Endothelial cell (in vitro differentiated cells): ENCODE measurements at regions not wholly inside any gene's neighbourhood (a gene's known extent, or its start where the extent isn't known, plus 50 kb on each side); places are given as distances from the start of the nearest gene placed in this dataset.

Experiments used
- DNase-seq: peaks from one replicate; pipeline ENCODE4 v3.0.0; 2021; ENCODE audit warnings: low spot score
- H3K27ac Mint-ChIP-seq: one replicate; pipeline ENCODE4 v1.8.0; 2021; ENCODE audit warnings: mixed read lengths, inconsistent platforms; ENCODE audit not compliant: unreplicated experiment
- H3K27me3 Mint-ChIP-seq: one replicate; pipeline ENCODE4 v1.8.0; 2021; ENCODE audit warnings: mild to moderate bottlenecking, moderate library complexity, mixed read lengths, inconsistent platforms; ENCODE audit not compliant: unreplicated experiment
- H3K36me3 Mint-ChIP-seq: one replicate; pipeline ENCODE4 v1.8.0; 2021; ENCODE audit warnings: mild to moderate bottlenecking, low read depth, mixed read lengths, inconsistent platforms; ENCODE audit not compliant: unreplicated experiment
- H3K4me1 Mint-ChIP-seq: one replicate; pipeline ENCODE4 v1.8.0; 2021; ENCODE audit warnings: mild to moderate bottlenecking, mixed read lengths, inconsistent platforms; ENCODE audit not compliant: unreplicated experiment
- H3K4me3 Mint-ChIP-seq: one replicate; pipeline ENCODE4 v1.8.0; 2021; ENCODE audit warnings: mild to moderate bottlenecking, mixed read lengths, inconsistent platforms; ENCODE audit not compliant: unreplicated experiment
- H3K9me3 Mint-ChIP-seq: one replicate; pipeline ENCODE4 v1.8.0; 2021; ENCODE audit warnings: mixed read lengths, inconsistent platforms; ENCODE audit not compliant: unreplicated experiment
- TF ChIP-seq, protein P1 (sequence below): fragments of 200-600 bp; sonication (generic); IDR thresholded peaks from one replicate; pipeline ENCODE4 v1.5.0; 2021; ENCODE audit warnings: antibody characterized with exemption; ENCODE audit not compliant: unreplicated experiment

DNA sequence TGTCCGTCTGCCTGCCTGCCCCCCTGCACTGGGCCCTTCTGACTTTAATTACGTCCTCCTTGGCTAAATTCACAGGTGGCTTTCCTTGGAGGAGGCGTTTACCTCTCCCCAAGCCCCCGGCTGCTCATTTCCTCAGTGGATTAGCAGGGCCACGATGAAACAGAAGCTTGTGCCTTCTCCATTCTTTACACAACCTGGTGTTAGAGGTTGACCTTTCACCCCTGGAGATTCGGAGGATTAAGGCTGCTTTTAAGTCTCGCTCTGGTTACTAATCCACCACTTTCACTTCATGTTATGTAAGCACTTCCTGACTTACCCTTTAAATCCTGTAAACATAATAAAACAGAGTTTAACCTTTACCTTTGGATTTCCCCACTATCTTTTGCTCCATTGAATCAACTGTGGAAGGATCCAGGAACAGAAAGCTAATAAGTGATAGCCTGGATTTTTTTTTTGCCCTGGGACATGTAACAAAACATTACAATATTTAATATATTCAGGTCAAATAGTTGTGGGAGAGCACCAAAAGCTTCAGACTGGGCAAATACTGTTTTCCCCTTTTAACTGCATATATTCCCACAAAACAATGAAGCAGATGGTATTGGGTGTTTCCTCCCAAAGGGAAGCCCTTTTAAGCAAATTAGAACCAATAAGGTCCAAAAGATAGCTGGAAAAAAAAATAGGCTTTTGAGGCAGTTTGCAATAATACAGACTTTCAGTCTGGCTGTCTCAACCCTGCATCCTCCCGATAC, 370.2 kb downstream of the EN1 start:
- TF ChIP-seq, protein P1, sequence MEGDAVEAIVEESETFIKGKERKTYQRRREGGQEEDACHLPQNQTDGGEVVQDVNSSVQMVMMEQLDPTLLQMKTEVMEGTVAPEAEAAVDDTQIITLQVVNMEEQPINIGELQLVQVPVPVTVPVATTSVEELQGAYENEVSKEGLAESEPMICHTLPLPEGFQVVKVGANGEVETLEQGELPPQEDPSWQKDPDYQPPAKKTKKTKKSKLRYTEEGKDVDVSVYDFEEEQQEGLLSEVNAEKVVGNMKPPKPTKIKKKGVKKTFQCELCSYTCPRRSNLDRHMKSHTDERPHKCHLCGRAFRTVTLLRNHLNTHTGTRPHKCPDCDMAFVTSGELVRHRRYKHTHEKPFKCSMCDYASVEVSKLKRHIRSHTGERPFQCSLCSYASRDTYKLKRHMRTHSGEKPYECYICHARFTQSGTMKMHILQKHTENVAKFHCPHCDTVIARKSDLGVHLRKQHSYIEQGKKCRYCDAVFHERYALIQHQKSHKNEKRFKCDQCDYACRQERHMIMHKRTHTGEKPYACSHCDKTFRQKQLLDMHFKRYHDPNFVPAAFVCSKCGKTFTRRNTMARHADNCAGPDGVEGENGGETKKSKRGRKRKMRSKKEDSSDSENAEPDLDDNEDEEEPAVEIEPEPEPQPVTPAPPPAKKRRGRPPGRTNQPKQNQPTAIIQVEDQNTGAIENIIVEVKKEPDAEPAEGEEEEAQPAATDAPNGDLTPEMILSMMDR = no peak
- H3K4me3 Mint-ChIP-seq = no peak overlapping the region
- H3K27me3 Mint-ChIP-seq = no peaks in the 10 kb centered on the region
- no peaks in the 10 kb centered on the region for H3K36me3 Mint-ChIP-seq
- peaks cover 7% of the 10 kb centered on the region for H3K4me1 Mint-ChIP-seq
- H3K9me3 Mint-ChIP-seq = no peaks in the 10 kb centered on the region
- H3K27ac Mint-ChIP-seq = no peak overlapping the region
- no peak for DNase-seq

DNA sequence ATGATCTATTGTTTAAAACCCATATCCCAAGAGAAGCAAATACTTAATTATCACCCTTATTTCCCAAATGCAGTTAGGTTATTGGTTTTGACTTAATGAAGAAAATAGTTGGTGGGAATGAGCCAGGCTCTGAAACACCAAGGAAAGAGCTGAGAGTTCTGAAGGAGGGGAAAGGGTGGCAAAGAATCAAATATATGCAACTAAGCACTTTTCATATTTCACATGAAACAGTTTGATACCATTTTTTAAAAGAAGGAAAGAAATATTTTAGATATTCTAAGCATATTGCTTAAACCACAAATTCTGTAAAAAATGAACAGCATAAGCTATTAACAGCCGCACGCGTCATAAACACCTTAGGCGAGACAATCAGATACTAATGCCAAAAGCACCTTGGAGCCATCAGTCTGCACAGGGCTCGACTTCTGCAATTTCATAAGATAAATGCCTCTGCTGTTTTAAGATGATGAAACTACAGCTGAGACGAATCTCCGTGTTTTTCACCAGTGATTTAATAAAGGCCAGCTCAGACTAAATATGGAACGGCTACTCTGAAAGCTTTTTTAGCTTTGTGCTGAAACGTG, 371.7 kb downstream of the EN1 start:
- TF ChIP-seq, protein P1 = no peak
- Mint-ChIP-seq H3K27ac (no peak overlapping the region), H3K36me3 (no peaks in the 10 kb centered on the region), H3K27me3 (no peaks in the 10 kb centered on the region), H3K4me1 (peaks cover 7% of the 10 kb centered on the region), H3K4me3 (no peak overlapping the region), H3K9me3 (no peaks in the 10 kb centered on the region)
- no peak for DNase-seq

DNA sequence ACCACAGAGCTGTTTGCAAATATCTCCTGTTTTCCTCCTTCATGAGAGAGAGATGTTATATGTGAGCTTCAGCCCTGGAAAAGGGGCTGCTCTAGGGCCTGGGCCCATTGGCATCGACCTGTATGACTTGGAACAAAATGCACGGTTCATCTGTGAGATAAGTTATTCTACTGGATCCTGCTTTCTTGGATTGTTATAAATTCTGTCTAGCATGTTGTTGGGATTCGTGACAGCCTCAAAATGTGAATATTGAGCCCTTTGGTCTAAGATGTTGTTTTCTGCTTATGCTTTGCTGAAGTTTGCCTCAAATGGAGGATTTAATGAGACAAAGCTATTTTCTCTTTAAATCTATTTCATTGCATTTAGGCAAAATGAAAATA, 372.9 kb downstream of the EN1 start:
- DNase-seq = no peak
- Mint-ChIP-seq H3K4me1 (peaks cover 7% of the 10 kb centered on the region), H3K9me3 (no peaks in the 10 kb centered on the region), H3K36me3 (no peaks in the 10 kb centered on the region), H3K27ac (no peak overlapping the region), H3K4me3 (no peak overlapping the region), H3K27me3 (no peaks in the 10 kb centered on the region)
- TF ChIP-seq, protein P1 = no peak

DNA sequence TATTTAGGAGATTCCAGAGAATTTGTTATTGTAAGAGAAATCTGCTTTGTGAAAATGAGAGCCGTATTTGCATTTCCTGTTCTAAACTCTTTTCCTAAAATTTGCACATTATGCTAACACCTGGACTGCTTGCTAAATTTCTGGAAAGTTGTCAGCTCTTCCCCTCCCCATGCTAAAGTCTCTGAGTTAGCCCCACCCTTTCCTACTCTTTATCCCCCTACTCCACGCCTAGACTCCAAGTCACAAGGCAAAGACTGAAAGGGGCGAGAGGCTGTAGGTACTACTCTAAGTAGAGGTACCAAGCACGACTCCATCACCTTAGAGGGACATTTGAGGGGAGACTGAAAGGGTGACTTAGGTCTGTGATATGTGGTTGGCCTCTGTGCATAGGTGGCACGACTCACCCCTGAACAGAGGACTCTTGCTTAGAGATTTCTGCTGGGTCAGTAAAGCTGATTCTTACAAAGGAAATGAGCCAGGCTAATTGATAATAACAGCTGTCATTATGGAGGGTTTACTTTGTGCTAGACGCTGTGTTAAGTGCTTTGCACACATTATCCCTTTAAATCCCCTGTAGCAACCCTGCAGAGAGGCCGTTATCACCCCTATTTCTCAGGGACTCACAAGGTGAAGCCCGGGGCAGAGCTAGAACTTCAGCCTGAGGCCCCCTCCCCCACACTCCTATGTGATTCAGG, 373.5 kb downstream of the EN1 start:
- H3K4me3 Mint-ChIP-seq = no peak overlapping the region
- H3K4me1 Mint-ChIP-seq = peaks cover 10% of the 10 kb centered on the region
- H3K36me3 Mint-ChIP-seq = no peaks in the 10 kb centered on the region
- no peak overlapping the region for H3K27ac Mint-ChIP-seq
- H3K27me3 Mint-ChIP-seq = no peaks in the 10 kb centered on the region
- no peaks in the 10 kb centered on the region for H3K9me3 Mint-ChIP-seq
- DNase-seq = no peak
- TF ChIP-seq, protein P1 = no peak

DNA sequence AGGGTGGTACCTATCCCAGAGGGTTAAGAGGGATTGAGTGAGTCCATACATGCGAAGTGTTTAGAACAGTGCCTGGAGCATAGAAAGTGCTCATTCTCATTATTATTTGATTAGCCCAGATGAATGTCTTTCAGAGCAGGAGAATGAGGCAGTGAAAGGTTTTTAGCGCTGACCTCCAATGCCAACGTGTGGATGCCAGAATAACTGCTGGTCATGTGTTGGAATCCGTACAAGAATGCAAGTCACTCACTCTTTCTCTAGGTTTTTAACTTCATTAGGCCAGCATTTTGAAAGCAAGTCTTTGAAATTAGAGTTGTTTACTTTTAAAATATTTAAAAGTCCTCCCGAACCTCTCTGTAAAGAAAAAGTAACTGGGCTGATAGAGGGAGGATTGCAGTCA, 374.2 kb downstream of the EN1 start:
- Mint-ChIP-seq H3K36me3 (no peaks in the 10 kb centered on the region), H3K27me3 (no peaks in the 10 kb centered on the region), H3K4me3 (no peak overlapping the region), H3K27ac (no peak overlapping the region), H3K4me1 (peaks cover 10% of the 10 kb centered on the region), H3K9me3 (no peaks in the 10 kb centered on the region)
- TF ChIP-seq, protein P1 = no peak
- DNase-seq = no peak
